Panc1 (cell line): ENCODE measurements at regions not wholly inside any gene's neighbourhood (a gene's known extent, or its start where the extent isn't known, plus 50 kb on each side); places are given as distances from the start of the nearest gene placed in this dataset.

ENCODE experiments used
- ATAC-seq: fragments of 200-7000 bp; cut with Tn5 transposase; 2 replicates; pipeline ENCODE4 v1.9.1; 2020; ENCODE audit warnings: mild to moderate bottlenecking, moderate library complexity
- BruUV-seq: library from RNA; stranded (reverse); fragments of 400-500 nt; replicated peaks from 2 replicates; lab custom pipeline; 2021; lab: Mats Ljungman, UMichigan
- CTCF ChIA-PET: fragments of 300-600 bp; sonication (Branson Sonifier 250); formaldehyde crosslinking; loops from one replicate; lab custom pipeline; 2022; ENCODE audit warnings: antibody characterized with exemption; lab: Charles Lee
- POLR2A ChIA-PET: fragments of 300-600 bp; sonication (Branson Sonifier 250); formaldehyde crosslinking; loops from one replicate; lab custom pipeline; 2022; ENCODE audit warnings: antibody characterized with exemption; lab: Charles Lee
- DNase-seq: peaks from one replicate; pipeline ENCODE4 v3.0.0-alpha.2; 2010; ENCODE audit warnings: low read depth, low spot score
- H3K27ac ChIP-seq: 2 replicates; pipeline ENCODE4 v1.5.1; 2011; ENCODE audit warnings: mild to moderate bottlenecking, low read length, inconsistent platforms
- H3K27me3 ChIP-seq: fragments of 200-500 bp; sonication (Bioruptor generic); 2 replicates; pipeline ENCODE4 v1.6.0; 2014; ENCODE audit warnings: low read length, inconsistent platforms; ENCODE audit not compliant: control insufficient read depth, insufficient read depth
- H3K36me3 ChIP-seq: fragments of 200-500 bp; sonication (Bioruptor generic); 2 replicates; pipeline ENCODE4 v1.5.1; 2014; ENCODE audit warnings: inconsistent platforms, mild to moderate bottlenecking, low read length, moderate library complexity; ENCODE audit not compliant: control insufficient read depth, insufficient read depth
- H3K4me1 ChIP-seq: 2 replicates; pipeline ENCODE4 v1.5.1; 2011; ENCODE audit warnings: inconsistent platforms, mild to moderate bottlenecking, low read length, moderate library complexity; ENCODE audit not compliant: control insufficient read depth, insufficient read depth
- H3K4me3 ChIP-seq, 2 experiments: 2 replicates each; pipeline ENCODE4 v1.5.1; 2011 to 2012; ENCODE audit warnings: low read depth in 2 of 2, low read length in 2 of 2, mild to moderate bottlenecking in 2 of 2, inconsistent platforms in 1 of 2, moderate library complexity in 1 of 2
- H3K9me3 ChIP-seq: fragments of 200-500 bp; sonication (Bioruptor generic); 2 replicates; pipeline ENCODE4 v1.5.1; 2014; ENCODE audit warnings: low read depth, mild to moderate bottlenecking, inconsistent platforms, low read length, moderate library complexity; ENCODE audit not compliant: control insufficient read depth, insufficient read depth
- POLR2AphosphoS5 ChIP-seq: IDR thresholded peaks from 2 replicates; pipeline ENCODE4 v1.6.1; 2012; ENCODE audit warnings: mild to moderate bottlenecking, low read depth, low read length, moderate library complexity
- SIN3A ChIP-seq: IDR thresholded peaks from 2 replicates; pipeline ENCODE4 v1.6.1; 2012; ENCODE audit warnings: low read depth, mild to moderate bottlenecking, low read length, moderate library complexity, borderline replicate concordance; ENCODE audit not compliant: insufficient read depth
- TCF7L2 ChIP-seq: IDR thresholded peaks from 2 replicates; pipeline ENCODE4 v1.6.1; 2011; ENCODE audit warnings: mild to moderate bottlenecking, low read depth, low read length, inconsistent platforms
- in situ Hi-C: cut with HindIII; loops from 2 replicates; pipeline ENCODE4 v1.10.0; 2016; ENCODE audit warnings: low sequenced_read_pairs, low pct_unique_long_range_greater_than_20kb
- intact Hi-C: fragments of 100-400 bp; cut with micrococcal nuclease; formaldehyde crosslinking; loops from one replicate; pipeline ENCODE4 v1.10.0; 2022; ENCODE audit not compliant: unreplicated experiment
- TF ChIP-seq, protein P1 (sequence below): fragments of 450-650 bp; IDR thresholded peaks from 2 replicates; pipeline ENCODE4 v1.5.1; 2017; ENCODE audit warnings: mild to moderate bottlenecking
- TF ChIP-seq, protein P2 (sequence below), 2 experiments: IDR thresholded peaks; 2 replicates each; pipeline ENCODE4 v1.6.1; 2011 to 2012; ENCODE audit warnings: low read depth in 2 of 2, control low read depth in 1 of 2, low read length in 1 of 2, mild to moderate bottlenecking in 1 of 2, moderate library complexity in 1 of 2; ENCODE audit not compliant: insufficient read depth in 1 of 2

GRCh38 chr2:239852272-239852671 lies 172.9 kb downstream of the NDUFA10 start:
- in situ Hi-C loops (no loop called here), intact Hi-C loops (no loop called here)
- no peak for TF ChIP-seq SIN3A
- TF ChIP-seq, protein P1, sequence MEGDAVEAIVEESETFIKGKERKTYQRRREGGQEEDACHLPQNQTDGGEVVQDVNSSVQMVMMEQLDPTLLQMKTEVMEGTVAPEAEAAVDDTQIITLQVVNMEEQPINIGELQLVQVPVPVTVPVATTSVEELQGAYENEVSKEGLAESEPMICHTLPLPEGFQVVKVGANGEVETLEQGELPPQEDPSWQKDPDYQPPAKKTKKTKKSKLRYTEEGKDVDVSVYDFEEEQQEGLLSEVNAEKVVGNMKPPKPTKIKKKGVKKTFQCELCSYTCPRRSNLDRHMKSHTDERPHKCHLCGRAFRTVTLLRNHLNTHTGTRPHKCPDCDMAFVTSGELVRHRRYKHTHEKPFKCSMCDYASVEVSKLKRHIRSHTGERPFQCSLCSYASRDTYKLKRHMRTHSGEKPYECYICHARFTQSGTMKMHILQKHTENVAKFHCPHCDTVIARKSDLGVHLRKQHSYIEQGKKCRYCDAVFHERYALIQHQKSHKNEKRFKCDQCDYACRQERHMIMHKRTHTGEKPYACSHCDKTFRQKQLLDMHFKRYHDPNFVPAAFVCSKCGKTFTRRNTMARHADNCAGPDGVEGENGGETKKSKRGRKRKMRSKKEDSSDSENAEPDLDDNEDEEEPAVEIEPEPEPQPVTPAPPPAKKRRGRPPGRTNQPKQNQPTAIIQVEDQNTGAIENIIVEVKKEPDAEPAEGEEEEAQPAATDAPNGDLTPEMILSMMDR, result no peak
- no peak for TF ChIP-seq TCF7L2
- TF ChIP-seq, protein P2, sequence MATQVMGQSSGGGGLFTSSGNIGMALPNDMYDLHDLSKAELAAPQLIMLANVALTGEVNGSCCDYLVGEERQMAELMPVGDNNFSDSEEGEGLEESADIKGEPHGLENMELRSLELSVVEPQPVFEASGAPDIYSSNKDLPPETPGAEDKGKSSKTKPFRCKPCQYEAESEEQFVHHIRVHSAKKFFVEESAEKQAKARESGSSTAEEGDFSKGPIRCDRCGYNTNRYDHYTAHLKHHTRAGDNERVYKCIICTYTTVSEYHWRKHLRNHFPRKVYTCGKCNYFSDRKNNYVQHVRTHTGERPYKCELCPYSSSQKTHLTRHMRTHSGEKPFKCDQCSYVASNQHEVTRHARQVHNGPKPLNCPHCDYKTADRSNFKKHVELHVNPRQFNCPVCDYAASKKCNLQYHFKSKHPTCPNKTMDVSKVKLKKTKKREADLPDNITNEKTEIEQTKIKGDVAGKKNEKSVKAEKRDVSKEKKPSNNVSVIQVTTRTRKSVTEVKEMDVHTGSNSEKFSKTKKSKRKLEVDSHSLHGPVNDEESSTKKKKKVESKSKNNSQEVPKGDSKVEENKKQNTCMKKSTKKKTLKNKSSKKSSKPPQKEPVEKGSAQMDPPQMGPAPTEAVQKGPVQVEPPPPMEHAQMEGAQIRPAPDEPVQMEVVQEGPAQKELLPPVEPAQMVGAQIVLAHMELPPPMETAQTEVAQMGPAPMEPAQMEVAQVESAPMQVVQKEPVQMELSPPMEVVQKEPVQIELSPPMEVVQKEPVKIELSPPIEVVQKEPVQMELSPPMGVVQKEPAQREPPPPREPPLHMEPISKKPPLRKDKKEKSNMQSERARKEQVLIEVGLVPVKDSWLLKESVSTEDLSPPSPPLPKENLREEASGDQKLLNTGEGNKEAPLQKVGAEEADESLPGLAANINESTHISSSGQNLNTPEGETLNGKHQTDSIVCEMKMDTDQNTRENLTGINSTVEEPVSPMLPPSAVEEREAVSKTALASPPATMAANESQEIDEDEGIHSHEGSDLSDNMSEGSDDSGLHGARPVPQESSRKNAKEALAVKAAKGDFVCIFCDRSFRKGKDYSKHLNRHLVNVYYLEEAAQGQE (IDR thresholded peaks at IDR 0.05; ENCODE audit: insufficient read depth in 1 of 2, low read depth in 2 of 2, low read length in 1 of 2), result no peak
- no peak for TF ChIP-seq POLR2AphosphoS5
- CTCF ChIA-PET, result no interaction called here
- no peak for ATAC-seq
- DNase-seq, result no peak
- Histone ChIP-seq H3K27ac (no peak overlapping the region), H3K4me1 (no peaks in the 10 kb centered on the region), H3K4me3 (no peak overlapping the region), H3K27me3 (peaks cover 5% of the 10 kb centered on the region), H3K36me3 (no peaks in the 10 kb centered on the region), H3K9me3 (no peaks in the 10 kb centered on the region)
- POLR2A ChIA-PET, result no interaction called here
- no TSS peak for BruUV-seq

GRCh38 chr2:239846789-239847676 lies 178.1 kb downstream of the NDUFA10 start:
- no peaks in the 10 kb centered on the region for H3K27me3 ChIP-seq
- H3K9me3 ChIP-seq, result no peaks in the 10 kb centered on the region
- intact Hi-C loops, result no loop called here
- no peak overlapping the region for H3K4me3 ChIP-seq
- in situ Hi-C loops, result no loop called here
- no peak for ATAC-seq
- H3K4me1 ChIP-seq, result no peaks in the 10 kb centered on the region
- H3K36me3 ChIP-seq, result no peaks in the 10 kb centered on the region
- TF ChIP-seq POLR2AphosphoS5 (no peak), SIN3A (no peak), TCF7L2 (no peak)
- TF ChIP-seq, protein P2 (IDR thresholded peaks at IDR 0.05; ENCODE audit: insufficient read depth in 1 of 2, low read depth in 2 of 2, low read length in 1 of 2), result no peak
- TF ChIP-seq, protein P1, result no peak
- H3K27ac ChIP-seq, result no peak overlapping the region
- POLR2A ChIA-PET, result interaction anchor here (0.6 kb wide), 1 partner anchor 151 kb away, joined by 5 read pairs; no protein-coding TSS in a partner anchor
- BruUV-seq, result no TSS peak
- CTCF ChIA-PET, result no interaction called here
- DNase-seq, result no peak
